HS-27A (cell line): ENCODE measurements at regions not wholly inside any gene's neighbourhood (a gene's known extent, or its start where the extent isn't known, plus 50 kb on each side); places are given as distances from the start of the nearest gene placed in this dataset.
A peak's percentile ranks its signal among the peaks of the same experiment; 100 is the strongest.

Experiments used
- DNase-seq: peaks from one replicate; pipeline ENCODE4 v3.0.0-alpha.2; 2012; ENCODE audit warnings: low read depth, missing footprints

- DNase-seq: no peak
These were observed 342.0 kb upstream of the PODXL start for GRCh38 chr7:131898418-131898817.

GRCh38 chr7:131897790-131898165 is 341.4 kb upstream of the PODXL start:
- DNase-seq: no peak

GRCh38 chr7:131897016-131897789 is 340.8 kb upstream of the PODXL start:
- DNase-seq: no peak

GRCh38 chr7:131896165-131896863 is 339.9 kb upstream of the PODXL start:
- DNase-seq: no peak

- DNase-seq: peak; percentile 22
These were observed 339.2 kb upstream of the PODXL start for GRCh38 chr7:131895541-131896164.

GRCh38 chr7:131893631-131894340 is 337.4 kb upstream of the PODXL start:
- no peak for DNase-seq

GRCh38 chr7:131890176-131890575 is 333.7 kb upstream of the PODXL start:
- DNase-seq: no peak

- no peak for DNase-seq
These were observed 333.2 kb upstream of the PODXL start for GRCh38 chr7:131889572-131890150.

- no peak for DNase-seq
These were observed 327.3 kb upstream of the PODXL start for GRCh38 chr7:131883769-131884168.

- no peak for DNase-seq
These were observed 326.8 kb upstream of the PODXL start for GRCh38 chr7:131883196-131883595.

GRCh38 chr7:131882321-131882720 is 325.9 kb upstream of the PODXL start:
- no peak for DNase-seq

GRCh38 chr7:131880078-131880477 is 323.6 kb upstream of the PODXL start:
- DNase-seq: no peak

- DNase-seq: no peak
These were observed 323.0 kb upstream of the PODXL start for GRCh38 chr7:131879424-131879823.

GRCh38 chr7:131878777-131879176 is 322.3 kb upstream of the PODXL start:
- DNase-seq: no peak

- DNase-seq: no peak
These were observed 317.2 kb upstream of the PODXL start for GRCh38 chr7:131873581-131873980.

GRCh38 chr7:131869986-131870385 is 313.6 kb upstream of the PODXL start:
- no peak for DNase-seq

GRCh38 chr7:131869169-131869844 is 312.9 kb upstream of the PODXL start:
- no peak for DNase-seq

GRCh38 chr7:131867461-131867860 is 311.0 kb upstream of the PODXL start:
- no peak for DNase-seq

GRCh38 chr7:131865911-131866310 is 309.5 kb upstream of the PODXL start:
- no peak for DNase-seq

GRCh38 chr7:131861620-131862346 is 305.4 kb upstream of the PODXL start:
- no peak for DNase-seq
